GM19397 (cell line): ENCODE measurements at regions not wholly inside any gene's neighbourhood (a gene's known extent, or its start where the extent isn't known, plus 50 kb on each side); places are given as distances from the start of the nearest gene placed in this dataset.

ENCODE experiments used
- ATAC-seq: cut with Tn5 transposase; IDR thresholded peaks from one replicate; pipeline ENCODE4 v1.9.1; 2021; ENCODE audit warnings: mild to moderate bottlenecking, moderate library complexity; ENCODE audit not compliant: unreplicated experiment

DNA sequence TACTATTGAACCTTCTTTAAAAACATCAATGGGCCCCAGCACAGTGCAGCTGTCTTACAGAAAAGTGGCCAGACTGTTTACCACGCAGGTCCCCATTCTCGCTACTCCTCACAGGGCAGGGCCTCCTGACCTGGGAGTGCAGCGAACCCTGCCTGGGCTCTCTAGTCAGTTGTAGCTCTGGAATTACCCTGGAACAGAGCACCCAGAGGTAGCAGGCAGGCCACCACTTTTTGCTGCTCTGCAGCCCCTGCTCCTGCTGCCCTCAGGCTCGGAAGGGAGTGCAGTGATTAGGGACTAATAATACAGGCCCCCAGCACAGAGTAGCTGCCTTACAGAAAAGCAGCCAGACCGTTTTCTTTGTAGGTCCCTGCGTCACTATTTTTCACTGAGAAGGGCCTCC is 1563.0 kb downstream of the SUCLG1 start:
- no peak for ATAC-seq

DNA sequence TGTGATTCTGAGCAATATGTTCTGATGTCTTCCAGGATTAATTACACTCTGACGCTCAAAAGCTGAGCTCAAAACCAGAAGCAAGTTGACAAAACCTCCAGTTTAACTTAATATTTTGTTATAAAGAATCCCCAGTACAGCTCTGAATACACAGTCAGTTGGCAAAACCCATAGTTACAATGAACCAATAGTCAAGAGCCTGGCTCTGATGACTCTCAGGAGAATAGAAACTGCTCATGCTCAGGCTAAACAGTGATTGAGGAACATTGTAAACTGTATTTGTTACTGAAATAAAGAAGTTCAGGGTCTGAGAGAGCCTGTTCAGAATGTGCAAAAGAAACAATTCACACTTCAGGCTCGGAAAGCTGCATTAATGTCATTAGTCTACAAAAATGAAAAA is 1565.9 kb downstream of the SUCLG1 start:
- ATAC-seq: no peak

DNA sequence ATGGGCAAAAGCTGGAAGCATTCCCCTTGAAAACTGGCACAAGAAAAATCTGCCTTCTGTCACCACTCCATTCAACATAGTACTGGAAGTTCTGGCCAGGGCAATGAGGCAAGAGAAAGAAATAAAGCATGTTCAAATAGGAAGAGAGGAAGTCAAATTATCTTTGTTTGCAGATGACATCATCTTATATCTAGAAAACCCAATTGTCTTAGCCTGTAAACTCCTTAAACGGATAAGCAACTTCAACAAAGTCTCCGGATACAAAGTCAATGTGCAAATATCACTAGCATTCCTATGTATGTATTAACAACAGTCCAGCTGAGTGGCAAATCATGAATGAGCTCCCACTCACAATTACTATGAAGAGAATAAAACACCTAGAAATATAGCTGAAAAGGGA is 1579.3 kb downstream of the SUCLG1 start:
- no peak for ATAC-seq

DNA sequence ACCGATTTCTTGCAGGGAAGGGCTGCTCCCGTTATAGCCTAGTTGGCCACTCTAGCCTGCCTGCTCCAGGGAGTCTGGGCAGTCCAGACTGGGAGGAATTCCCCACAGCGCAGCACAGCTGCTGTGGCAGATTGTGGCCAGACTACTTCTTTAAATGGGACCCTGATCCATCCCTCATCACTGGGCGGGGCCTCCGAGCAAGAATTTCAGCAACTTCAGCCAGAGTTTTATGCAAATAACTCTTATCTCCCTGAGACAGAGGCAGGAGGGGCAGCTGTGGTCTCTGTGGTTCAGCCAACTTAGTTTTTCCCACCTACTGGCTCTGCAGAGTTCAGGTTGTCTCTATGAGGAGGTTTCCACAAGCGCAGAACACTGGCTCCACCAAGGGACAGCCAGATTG is 1583.2 kb downstream of the SUCLG1 start:
- no peak for ATAC-seq

DNA sequence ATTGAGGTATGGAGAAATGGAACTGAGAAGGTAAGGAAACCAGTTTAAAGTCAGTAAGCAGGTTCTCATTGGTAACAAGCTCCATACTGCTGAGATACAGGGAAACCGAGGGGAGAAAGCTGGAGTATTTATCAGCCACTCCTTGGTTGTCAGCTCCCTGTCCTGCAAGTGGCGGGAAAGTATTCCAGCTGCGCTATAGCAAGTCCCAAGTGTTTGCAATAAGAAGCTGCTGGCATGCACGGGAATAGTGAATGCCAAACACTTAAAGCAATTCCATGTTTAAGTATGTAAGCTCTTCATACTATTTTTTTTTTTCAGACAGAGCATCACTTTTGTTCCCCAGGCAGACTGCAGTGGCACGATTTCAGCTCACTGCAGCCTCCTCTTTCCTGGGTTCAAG is 1601.1 kb downstream of the SUCLG1 start:
- no peak for ATAC-seq

DNA sequence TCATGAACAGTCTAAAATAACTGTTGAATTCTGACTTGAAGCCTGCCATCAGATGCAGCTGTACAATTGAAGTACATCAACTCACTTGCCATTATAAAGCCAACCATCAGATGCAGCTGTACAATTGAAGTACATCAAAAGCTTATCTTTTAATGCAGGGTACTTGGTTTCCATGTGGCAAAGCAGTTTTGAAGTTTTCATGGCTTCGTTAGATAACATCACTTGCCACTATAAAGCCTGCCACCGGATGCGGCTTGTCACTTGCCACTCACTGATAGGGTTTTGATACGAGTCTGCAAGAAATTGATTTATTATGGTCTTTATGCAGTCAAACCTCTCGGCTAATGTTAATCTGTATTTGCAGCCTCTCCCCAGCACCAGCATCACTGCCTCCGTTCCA is 1605.8 kb downstream of the SUCLG1 start:
- ATAC-seq: no peak

DNA sequence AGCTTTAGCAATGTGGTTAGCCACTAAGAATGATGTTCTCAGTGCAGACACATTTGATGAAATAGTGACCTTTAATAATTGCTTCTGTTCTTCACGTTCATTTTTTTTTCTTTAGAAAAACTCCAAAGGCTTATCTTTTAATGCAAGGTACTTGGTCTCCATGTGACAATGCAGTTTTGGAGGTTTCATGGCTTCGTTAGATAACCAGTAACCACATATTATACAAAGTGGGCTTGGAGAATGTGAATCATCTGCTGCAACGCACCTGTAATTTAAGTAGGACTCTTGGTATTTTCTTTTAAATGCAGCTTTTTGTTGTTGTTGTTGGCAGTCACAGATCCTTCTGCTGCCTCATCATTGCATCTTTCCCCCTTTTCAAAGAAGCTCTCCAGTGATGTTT is 1606.3 kb downstream of the SUCLG1 start:
- no peak for ATAC-seq

DNA sequence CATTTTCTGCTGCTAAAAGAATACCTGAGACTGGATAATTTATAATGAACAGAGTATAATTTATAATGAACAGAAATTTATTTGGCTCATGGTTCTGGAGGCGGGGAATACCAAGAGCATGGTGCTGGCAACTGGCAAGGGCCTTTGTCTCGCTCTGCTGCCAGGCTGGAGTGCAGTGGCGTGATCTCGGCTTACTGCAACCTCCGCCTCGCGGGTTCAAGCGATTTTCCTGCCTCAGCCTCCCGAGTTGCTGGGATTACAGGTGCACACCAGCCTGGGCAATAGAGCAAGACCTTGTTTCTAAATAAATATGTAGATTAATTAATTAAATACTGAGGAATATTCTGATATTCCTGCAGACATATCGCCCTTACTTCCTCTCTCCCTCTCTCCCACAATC is 1610.8 kb downstream of the SUCLG1 start:
- ATAC-seq: no peak

DNA sequence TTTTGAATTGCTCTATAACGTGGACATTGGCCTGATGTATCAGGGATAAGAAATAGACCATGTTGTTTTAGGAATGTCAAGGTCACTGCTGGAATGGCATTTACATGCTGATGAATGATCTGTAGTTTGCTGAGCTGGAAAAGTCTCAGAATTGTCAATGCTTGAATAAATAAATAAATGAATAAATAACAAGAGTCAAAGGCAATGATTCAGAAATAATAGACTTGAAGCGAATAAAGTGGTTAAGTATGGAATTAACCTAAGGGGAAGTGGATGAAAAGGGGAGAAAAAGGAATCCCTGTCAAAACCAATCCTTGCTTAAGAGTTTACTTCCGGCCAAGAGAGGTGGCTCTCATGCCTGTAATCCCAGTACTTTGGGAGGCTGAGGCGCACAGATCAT is 1620.0 kb downstream of the SUCLG1 start:
- ATAC-seq: no peak

DNA sequence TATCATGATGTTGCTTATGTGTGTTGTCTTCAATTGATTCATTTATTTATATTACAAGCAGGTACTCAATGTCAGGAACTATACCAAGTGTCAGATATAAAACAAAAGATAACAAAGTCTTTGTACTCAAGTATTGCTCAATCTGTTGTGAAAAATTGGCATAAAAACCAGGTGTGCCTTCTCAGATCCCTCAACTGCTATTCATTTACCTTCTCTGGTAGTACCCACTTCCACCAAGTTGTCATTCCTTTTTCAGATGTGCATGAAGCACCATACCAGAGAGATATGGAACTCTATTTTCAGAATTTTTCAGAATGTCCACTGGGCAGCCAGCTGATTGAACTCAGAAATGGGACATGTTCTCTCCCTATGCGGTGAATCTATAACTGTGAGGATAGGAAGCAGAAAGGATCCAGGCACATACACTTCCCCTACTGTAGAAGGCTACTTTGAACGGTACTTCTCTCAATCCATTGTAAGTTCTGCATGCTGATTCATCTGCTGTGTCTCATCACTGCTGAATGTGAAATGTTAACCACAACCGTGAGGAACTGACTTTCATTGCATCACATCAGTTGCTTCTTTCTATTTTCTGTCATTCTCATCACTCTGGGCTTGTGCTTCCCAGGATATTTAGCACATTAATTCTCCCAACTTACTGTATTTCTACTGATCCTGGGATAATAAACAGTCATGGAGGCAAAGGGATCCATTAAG is 1621.3 kb downstream of the SUCLG1 start:
- no peak for ATAC-seq

DNA sequence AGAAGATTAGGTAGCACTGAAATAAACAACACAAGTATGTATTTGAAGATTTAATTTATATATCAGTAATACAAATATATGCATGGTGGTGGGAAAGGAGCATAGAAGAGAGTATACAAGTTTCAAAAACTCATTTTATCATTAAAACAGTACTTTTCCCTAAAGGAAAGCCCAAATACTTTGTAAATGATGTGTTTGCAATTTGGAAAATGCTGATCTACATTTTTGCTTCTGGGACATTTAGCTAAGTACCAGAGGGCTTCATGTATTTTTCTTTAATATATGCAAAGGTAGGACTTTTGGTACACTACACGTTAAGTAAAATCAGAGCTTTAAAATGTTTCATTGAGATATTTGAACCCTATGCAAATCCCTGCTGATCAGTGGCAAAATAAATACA is 1624.2 kb downstream of the SUCLG1 start:
- ATAC-seq: no peak

DNA sequence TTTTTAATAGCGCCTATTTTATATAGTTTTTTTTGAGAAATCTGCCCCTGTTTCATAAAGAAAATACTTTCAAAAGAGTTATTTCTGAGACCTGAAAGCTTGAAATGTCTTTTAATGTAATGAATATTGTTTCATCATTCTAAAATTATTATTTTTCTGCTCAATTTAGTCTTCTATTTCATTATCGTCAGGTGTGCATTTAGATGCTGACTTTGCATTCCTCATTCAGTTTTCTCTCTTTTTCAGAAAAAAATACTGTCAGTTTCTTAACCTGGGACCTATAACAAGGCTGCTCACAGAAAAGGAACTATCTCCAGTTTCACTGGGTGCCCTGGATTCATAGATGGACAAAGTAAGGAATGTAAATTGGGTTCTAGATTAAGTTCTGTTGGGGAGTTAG is 1631.7 kb downstream of the SUCLG1 start:
- ATAC-seq: no peak

DNA sequence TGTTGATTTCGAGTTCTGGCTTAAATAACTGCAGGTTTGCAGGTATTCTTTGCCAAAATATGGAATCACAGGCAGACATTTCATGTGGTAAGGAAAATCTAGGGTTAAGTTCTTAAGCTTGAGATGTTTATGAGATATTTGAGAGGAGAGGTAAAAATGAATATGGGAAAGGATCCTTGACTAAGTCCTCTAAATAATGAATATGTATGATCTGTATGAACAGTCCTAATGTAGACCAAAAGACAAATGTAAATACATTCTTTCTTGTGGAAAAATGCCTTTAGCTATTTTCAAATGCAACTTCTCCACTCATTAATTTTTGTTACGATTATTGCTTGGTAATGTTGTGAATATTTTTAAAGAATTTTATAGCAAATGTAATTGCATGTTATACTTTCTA is 1632.6 kb downstream of the SUCLG1 start:
- no peak for ATAC-seq

DNA sequence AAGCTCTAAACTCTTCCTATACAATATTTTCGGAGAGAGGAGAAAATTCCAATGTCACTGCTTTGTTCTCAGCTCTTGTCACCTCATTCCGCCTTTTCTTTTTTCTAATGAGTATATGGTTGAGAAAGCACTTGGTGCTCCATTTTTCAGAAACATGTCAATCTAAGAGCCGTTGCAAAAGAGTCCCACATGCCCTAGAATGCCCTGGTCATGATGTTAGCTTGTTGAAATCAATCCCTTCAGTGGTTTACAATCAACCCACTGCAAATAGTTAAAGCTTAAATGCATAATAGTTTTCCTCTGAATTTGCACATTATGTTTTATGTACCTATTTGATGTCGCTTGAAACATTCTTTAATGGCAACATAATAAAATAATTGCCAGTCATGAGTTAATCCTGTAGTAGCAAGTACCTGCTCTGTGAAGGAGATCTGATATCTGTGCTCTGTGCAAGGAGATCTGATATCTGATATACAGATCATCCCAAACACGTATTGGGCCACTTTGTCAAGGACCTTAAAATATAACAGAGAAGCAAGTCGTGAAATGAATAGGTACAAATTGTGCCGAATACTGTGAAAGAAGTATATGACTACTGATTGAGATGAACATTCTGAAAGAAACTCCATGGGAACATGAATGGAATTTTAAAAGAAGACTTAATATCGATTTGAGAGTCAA is 1633.5 kb downstream of the SUCLG1 start:
- no peak for ATAC-seq

DNA sequence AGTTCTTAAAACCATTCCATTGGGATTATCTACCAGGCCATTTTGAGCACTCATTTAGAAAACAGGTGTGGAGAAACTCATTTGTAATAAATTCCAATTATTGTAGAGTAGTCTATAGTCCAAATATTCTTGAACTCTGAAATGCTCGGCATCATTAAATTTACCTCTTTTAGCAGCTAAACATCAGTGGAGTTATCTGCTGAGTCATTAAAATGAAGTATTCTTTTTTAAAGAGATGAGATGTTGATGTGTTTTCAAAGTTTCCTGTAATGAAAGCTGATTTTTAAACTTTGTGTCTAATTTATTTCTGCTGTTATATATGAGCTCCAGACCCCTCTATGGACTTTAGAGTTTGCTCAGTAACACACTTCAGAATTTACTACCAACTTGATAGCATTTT is 1635.2 kb downstream of the SUCLG1 start:
- no peak for ATAC-seq

DNA sequence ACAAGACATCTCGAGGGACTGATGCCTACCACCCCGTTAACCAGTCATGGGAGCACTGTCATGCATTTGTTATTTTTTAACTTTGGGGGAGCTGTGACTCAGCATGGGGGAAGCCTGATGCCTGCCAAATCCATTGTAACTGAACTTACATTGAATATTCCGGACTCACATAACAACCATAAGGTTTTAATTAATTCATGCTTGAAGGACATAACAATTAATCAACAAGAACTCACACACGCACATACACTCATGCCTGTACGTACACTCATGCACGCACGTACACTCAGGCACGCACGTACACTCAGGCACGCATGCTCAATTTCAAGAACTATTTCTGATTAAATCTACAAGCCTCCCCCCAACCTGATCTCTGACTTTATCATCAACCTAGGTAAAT is 1639.1 kb downstream of the SUCLG1 start:
- no peak for ATAC-seq

DNA sequence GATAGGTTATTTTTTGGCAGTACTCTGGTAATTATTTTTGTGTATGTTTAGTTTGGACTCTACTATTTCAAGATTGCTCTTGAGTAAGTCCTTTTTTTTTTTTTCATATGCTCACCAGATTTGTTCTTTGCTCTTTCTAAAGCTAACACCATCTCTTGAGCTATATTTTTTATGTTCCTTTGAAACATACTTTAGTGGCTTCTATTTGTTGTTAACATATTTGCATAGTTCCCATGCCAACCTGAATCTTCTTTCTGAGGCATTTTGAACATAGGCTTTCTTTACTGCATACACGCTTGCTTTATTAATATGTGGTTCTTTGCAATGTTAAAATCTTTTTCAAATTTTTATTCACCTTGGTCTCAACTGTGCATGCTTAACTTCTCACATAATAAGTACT is 1644.9 kb downstream of the SUCLG1 start:
- ATAC-seq: no peak

DNA sequence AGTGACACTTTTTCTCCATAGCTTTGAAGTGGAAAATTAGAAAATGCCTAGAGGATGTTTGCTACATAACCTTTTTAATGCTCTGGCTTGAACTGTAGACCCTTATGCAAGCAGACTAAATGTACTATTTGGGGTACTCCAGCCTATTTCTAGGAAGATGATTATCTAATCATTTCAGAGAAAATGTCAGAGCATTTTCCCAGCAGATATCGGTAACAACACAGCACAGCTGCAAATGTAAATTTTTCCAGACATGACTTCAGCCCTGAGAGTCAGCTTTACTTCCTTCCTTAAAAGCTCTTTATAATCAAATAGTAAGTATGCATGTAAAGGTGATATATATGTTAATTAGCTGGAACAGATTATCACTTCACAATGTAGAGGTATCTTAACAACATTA is 1647.1 kb downstream of the SUCLG1 start:
- no peak for ATAC-seq

DNA sequence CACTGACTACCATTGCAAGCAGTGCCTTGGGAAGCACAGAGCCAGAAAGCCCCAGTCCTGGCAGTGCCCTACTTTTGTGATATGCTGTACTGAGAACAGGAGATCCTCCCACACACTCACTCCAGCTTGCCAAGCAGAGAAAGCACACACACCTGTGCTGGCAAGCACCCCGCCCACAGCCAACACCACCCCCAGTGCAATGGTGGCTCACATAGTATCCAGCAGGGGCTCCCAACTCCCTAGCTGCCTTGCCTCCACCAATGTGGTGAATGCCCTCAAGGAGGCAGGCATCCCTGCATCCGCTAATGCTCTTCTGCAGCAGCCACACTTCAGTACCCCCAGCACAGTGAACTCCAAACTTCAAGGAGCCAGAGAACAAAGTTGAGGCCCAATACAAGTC is 1655.8 kb downstream of the SUCLG1 start:
- ATAC-seq: no peak

DNA sequence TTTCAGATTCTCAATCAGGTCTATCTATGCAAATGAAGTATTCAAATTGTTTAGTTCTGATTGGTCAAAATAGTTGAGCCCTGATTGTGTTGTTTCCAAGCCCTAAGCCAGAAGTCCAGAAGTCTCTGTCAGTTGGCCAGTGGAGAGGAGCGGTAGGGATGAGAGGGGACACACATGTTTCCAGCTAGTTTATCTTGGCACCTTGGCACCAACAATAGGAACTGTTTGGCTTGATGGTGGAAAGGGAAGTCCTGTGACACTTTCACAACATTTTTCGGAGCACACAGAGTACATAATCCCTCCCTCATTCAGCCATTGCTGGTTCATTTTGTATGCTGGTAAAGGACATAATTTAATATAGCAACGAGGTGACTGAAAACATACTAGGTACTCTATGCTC is 1661.6 kb downstream of the SUCLG1 start:
- no peak for ATAC-seq

DNA sequence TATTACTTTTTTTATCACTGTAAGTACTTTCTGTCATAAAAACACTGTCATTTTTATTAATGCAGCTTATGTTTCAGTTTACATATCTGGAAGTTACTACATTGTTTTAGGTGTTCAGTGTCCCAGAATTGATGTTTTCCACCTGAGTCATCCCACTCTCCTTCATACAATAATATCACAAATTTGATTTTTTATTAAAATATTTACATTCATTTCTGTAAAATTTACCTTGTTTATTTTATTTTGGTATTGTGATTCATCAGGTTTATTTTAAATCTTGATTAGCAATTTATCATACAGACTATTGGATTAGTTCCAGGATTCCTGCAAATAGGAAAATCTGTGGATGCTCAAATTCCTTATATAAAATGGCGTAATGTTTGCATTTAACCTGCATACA is 1662.9 kb downstream of the SUCLG1 start:
- ATAC-seq: no peak

DNA sequence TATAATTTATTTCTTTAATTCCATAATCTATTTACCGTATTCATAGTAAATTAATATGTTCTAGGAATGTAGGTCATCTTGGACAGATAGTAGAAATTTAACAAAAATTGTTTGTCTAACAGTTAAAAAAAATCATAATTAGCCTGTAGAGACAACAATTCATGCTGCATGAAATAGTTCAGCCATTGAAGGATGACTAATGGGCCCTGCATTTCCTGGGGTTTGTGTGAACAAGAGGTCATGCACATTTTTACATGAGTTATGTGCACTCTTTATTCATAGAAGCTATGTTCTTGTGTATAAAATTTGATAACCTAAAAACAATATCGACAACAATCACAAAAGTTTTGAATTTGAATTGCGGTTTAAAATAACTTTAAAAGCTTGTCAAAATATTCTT is 1663.6 kb downstream of the SUCLG1 start:
- ATAC-seq: no peak
